Endothelial cell of umbilical vein (primary cell): ENCODE measurements at regions not wholly inside any gene's neighbourhood (a gene's known extent, or its start where the extent isn't known, plus 50 kb on each side); places are given as distances from the start of the nearest gene placed in this dataset.

Experiments
- BruUV-seq: library from RNA; stranded (reverse); fragments of 400-500 nt; replicated peaks from 2 replicates; lab custom pipeline; 2021; lab: Mats Ljungman, UMichigan
- CTCF ChIA-PET: fragments of 300-600, 350-600 bp; sonication (Branson Sonifier 250); formaldehyde crosslinking; loops from one replicate; lab custom pipeline; 2021; ENCODE audit warnings: antibody characterized with exemption, inconsistent platforms; lab: Charles Lee
- POLR2A ChIA-PET: fragments of 300-600, 350-600 bp; sonication (Branson Sonifier 250); formaldehyde crosslinking; loops from one replicate; lab custom pipeline; 2021; ENCODE audit warnings: antibody characterized with exemption, inconsistent platforms; lab: Charles Lee
- DNase-seq: peaks from one replicate; pipeline ENCODE4 v3.0.0-alpha.2; 2011; ENCODE audit warnings: low read depth, low spot score
- FAIRE-seq: peaks from 2 replicates; lab custom pipeline; 2011; peaks lifted over from hg19 to GRCh38; lab: Jason Lieb, UNC
- H2AFZ ChIP-seq: 2 replicates; pipeline ENCODE4 v1.6.0; 2012; ENCODE audit warnings: low read depth, low read length, control low read depth, inconsistent platforms
- H3K27ac ChIP-seq: 2 replicates; pipeline ENCODE4 v1.5.1; 2011; ENCODE audit warnings: low read depth, mild to moderate bottlenecking, control low read depth, low read length, moderate library complexity; ENCODE audit not compliant: insufficient read depth
- H3K27me3 ChIP-seq, 2 experiments: 2 replicates each; pipeline versions ENCODE4 v1.6.0 to v1.6.1; 2011; ENCODE audit warnings: low read length in 2 of 2, mixed read lengths in 1 of 2; ENCODE audit not compliant: control insufficient read depth in 2 of 2, insufficient read depth in 2 of 2
- H3K36me3 ChIP-seq, 2 experiments: 2 replicates in 1 of 2; 3 replicates in 1 of 2; pipeline ENCODE4 v1.5.1; 2011; ENCODE audit warnings: low read length in 2 of 2, mild to moderate bottlenecking in 1 of 2, moderate library complexity in 1 of 2; ENCODE audit not compliant: control insufficient read depth in 2 of 2, insufficient read depth in 2 of 2; ENCODE audit errors: extremely low read depth in 1 of 2
- H3K4me1 ChIP-seq: 3 replicates; pipeline ENCODE4 v1.5.1; 2011; ENCODE audit warnings: mild to moderate bottlenecking, low read length; ENCODE audit not compliant: control insufficient read depth, insufficient read depth; ENCODE audit errors: extremely low read depth
- H3K4me2 ChIP-seq: 2 replicates; pipeline ENCODE4 v1.6.1; 2011; ENCODE audit warnings: low read length, control low read depth, mixed read lengths; ENCODE audit not compliant: insufficient read depth
- H3K4me3 ChIP-seq, 3 experiments: fragments of 200-600 bp in 1 of 3; sonication (generic), shearing (Covaris generic) in 1 of 3; replicated peaks in 1 of 3; 2 replicates each; pipeline ENCODE4 v1.5.1; 2011 to 2016; ENCODE audit warnings: control low read depth in 3 of 3, low read length in 3 of 3, mild to moderate bottlenecking in 2 of 3, inconsistent platforms in 1 of 3, low read depth in 1 of 3, moderate library complexity in 1 of 3; ENCODE audit not compliant: insufficient read depth in 1 of 3
- H3K79me2 ChIP-seq: 2 replicates; pipeline ENCODE4 v1.6.0; 2012; ENCODE audit warnings: low read length, inconsistent platforms; ENCODE audit not compliant: control insufficient read depth, insufficient read depth
- H3K9ac ChIP-seq: replicated peaks from 2 replicates; pipeline ENCODE3; 2011; ENCODE audit warnings: low read length, control low read depth; ENCODE audit not compliant: insufficient read depth; ENCODE audit errors: extremely low read depth
- H3K9me1 ChIP-seq: replicated peaks from 3 replicates; pipeline ENCODE4 v1.6.0; 2011; ENCODE audit warnings: mild to moderate bottlenecking, low read length; ENCODE audit not compliant: control insufficient read depth, insufficient read depth; ENCODE audit errors: extremely low read depth
- H3K9me3 ChIP-seq: replicated peaks from 2 replicates; pipeline ENCODE4 v1.5.1; 2012; ENCODE audit warnings: low read length, inconsistent platforms; ENCODE audit not compliant: control insufficient read depth, insufficient read depth
- H4K20me1 ChIP-seq: replicated peaks from 2 replicates; pipeline ENCODE3; 2011; ENCODE audit warnings: mild to moderate bottlenecking, low read length; ENCODE audit not compliant: control insufficient read depth, insufficient read depth; ENCODE audit errors: extremely low read depth
- EZH2 ChIP-seq: IDR thresholded peaks from 2 replicates; pipeline ENCODE4 v1.6.1; 2012; ENCODE audit warnings: borderline replicate concordance, low read depth, mild to moderate bottlenecking, moderate library complexity, low read length, inconsistent platforms; ENCODE audit not compliant: severe bottlenecking
- FOS ChIP-seq: IDR thresholded peaks from 2 replicates; pipeline ENCODE4 v1.6.1; 2011; ENCODE audit warnings: mild to moderate bottlenecking, low read length, moderate library complexity, borderline replicate concordance; ENCODE audit not compliant: insufficient read depth
- GATA2 ChIP-seq: IDR thresholded peaks from 2 replicates; pipeline ENCODE4 v1.7.0; 2011; ENCODE audit warnings: low read depth, mild to moderate bottlenecking, moderate library complexity, mixed read lengths, low read length; ENCODE audit not compliant: insufficient read length, insufficient read depth
- JUN ChIP-seq: IDR thresholded peaks from 2 replicates; pipeline ENCODE4 v1.6.1; 2011; ENCODE audit warnings: borderline replicate concordance, low read depth; ENCODE audit not compliant: insufficient read length, insufficient read depth
- MYC ChIP-seq: IDR thresholded peaks from one replicate; pipeline ENCODE4 v1.6.1; 2011; ENCODE audit warnings: mild to moderate bottlenecking, low read depth, low read length
- POLR2A ChIP-seq: IDR thresholded peaks from 2 replicates; pipeline ENCODE4 v1.6.1; 2012; ENCODE audit warnings: low read depth, mild to moderate bottlenecking, control low read depth, low read length
- POLR2AphosphoS5 ChIP-seq: IDR thresholded peaks from 2 replicates; pipeline ENCODE4 v1.6.1; 2012; ENCODE audit warnings: low read depth, mild to moderate bottlenecking, control low read depth, low read length, moderate library complexity; ENCODE audit not compliant: insufficient read depth
- dilution Hi-C: fragments of 300-500 bp; cut with MboI; formaldehyde crosslinking; loops from one replicate; pipeline ENCODE4 v1.15.0; 2019; ENCODE audit warnings: low sequenced_read_pairs; ENCODE audit not compliant: extremely low pct_ligation_motif_present
- intact Hi-C: fragments of 100-400 bp; cut with micrococcal nuclease; formaldehyde crosslinking; loops from one replicate; pipeline ENCODE4 v1.10.0; 2022
- TF ChIP-seq, protein P1 (sequence below): IDR thresholded peaks from 2 replicates; pipeline ENCODE4 v1.6.1; 2011; ENCODE audit not compliant: insufficient read depth, insufficient read length
- TF ChIP-seq, protein P2 (sequence below), 2 donors: IDR thresholded peaks; 1 replicate in 1 of 2; 2 replicates in 1 of 2; pipeline ENCODE4 v1.5.1; 2011; ENCODE audit warnings: low read length in 2 of 2, mild to moderate bottlenecking in 2 of 2, moderate library complexity in 2 of 2, control low read depth in 1 of 2, inconsistent platforms in 1 of 2, low read depth in 1 of 2; ENCODE audit not compliant: insufficient read depth in 1 of 2; ENCODE audit errors: extremely low read depth in 1 of 2

GRCh38 chr16:35210681-35211433 is 1751.4 kb downstream of the TP53TG3F start:
- no peaks in the 10 kb centered on the region for H3K79me2 ChIP-seq
- H3K9ac ChIP-seq, result no peak overlapping the region
- TF ChIP-seq FOS (no peak), POLR2A (no peak), JUN (no peak), POLR2AphosphoS5 (no peak), EZH2 (no peak), MYC (no peak), GATA2 (no peak)
- TF ChIP-seq, protein P1, sequence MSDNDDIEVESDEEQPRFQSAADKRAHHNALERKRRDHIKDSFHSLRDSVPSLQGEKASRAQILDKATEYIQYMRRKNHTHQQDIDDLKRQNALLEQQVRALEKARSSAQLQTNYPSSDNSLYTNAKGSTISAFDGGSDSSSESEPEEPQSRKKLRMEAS, result no peak
- TF ChIP-seq, protein P2, sequence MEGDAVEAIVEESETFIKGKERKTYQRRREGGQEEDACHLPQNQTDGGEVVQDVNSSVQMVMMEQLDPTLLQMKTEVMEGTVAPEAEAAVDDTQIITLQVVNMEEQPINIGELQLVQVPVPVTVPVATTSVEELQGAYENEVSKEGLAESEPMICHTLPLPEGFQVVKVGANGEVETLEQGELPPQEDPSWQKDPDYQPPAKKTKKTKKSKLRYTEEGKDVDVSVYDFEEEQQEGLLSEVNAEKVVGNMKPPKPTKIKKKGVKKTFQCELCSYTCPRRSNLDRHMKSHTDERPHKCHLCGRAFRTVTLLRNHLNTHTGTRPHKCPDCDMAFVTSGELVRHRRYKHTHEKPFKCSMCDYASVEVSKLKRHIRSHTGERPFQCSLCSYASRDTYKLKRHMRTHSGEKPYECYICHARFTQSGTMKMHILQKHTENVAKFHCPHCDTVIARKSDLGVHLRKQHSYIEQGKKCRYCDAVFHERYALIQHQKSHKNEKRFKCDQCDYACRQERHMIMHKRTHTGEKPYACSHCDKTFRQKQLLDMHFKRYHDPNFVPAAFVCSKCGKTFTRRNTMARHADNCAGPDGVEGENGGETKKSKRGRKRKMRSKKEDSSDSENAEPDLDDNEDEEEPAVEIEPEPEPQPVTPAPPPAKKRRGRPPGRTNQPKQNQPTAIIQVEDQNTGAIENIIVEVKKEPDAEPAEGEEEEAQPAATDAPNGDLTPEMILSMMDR (IDR thresholded peaks at IDR 0.05; ENCODE audit: extremely low read depth in 1 of 2, insufficient read depth in 1 of 2, low read depth in 1 of 2, low read length in 2 of 2), result no peak
- H3K4me2 ChIP-seq, result no peak overlapping the region
- H4K20me1 ChIP-seq, result no peaks in the 10 kb centered on the region
- no peaks in the 10 kb centered on the region for H3K36me3 ChIP-seq
- no peaks in the 10 kb centered on the region for H3K4me1 ChIP-seq
- intact Hi-C loops (no loop called here), dilution Hi-C loops (no loop called here)
- CTCF ChIA-PET, result no interaction called here
- H3K9me3 ChIP-seq, result no peaks in the 10 kb centered on the region
- no peak overlapping the region for H3K27ac ChIP-seq
- H2AFZ ChIP-seq, result no peak overlapping the region
- no peak overlapping the region for H3K4me3 ChIP-seq
- no peak for DNase-seq
- no peaks in the 10 kb centered on the region for H3K9me1 ChIP-seq
- no peak for FAIRE-seq
- no TSS peak for BruUV-seq
- POLR2A ChIA-PET, result no interaction called here
- H3K27me3 ChIP-seq, result no peaks in the 10 kb centered on the region
